HCT116 (cell line): ENCODE measurements at regions not wholly inside any gene's neighbourhood (a gene's known extent, or its start where the extent isn't known, plus 50 kb on each side); places are given as distances from the start of the nearest gene placed in this dataset.

Experiments used
- EZH2phosphoT487 ChIP-seq: fragments of 200-600 bp; IDR thresholded peaks from 2 replicates; pipeline ENCODE4 v1.6.1; 2018; ENCODE audit warnings: antibody characterized with exemption, borderline replicate concordance
- POLR2A ChIP-seq: IDR thresholded peaks from 2 replicates; pipeline ENCODE4 v1.7.0; 2011; ENCODE audit warnings: borderline replicate concordance; ENCODE audit not compliant: insufficient read depth, insufficient read length; ENCODE audit errors: extremely low read depth
- POLR2AphosphoS5 ChIP-seq: IDR thresholded peaks from 2 replicates; pipeline ENCODE4 v1.6.1; 2011; ENCODE audit warnings: mild to moderate bottlenecking, low read depth, low read length, moderate library complexity
- ZFX ChIP-seq: fragments of 450-650 bp; IDR thresholded peaks from 2 replicates; pipeline ENCODE4 v1.6.1; 2017
- TF ChIP-seq, protein P1 (sequence below), 3 experiments: fragments of 200-600 bp in 1 of 3; sonication (generic) in 1 of 3; IDR thresholded peaks in 2 of 3; conservative IDR thresholded peaks in 1 of 3; 2 replicates each; pipeline ENCODE4 v1.5.1; 2012 to 2017; ENCODE audit warnings: low read depth in 2 of 3, low read length in 2 of 3, antibody characterized with exemption in 1 of 3, borderline replicate concordance in 1 of 3, control low read depth in 1 of 3, mild to moderate bottlenecking in 1 of 3, mixed read lengths in 1 of 3, mixed run types in 1 of 3, moderate library complexity in 1 of 3; ENCODE audit not compliant: insufficient read depth in 1 of 3
- TF ChIP-seq, protein P2 (sequence below): IDR thresholded peaks from 2 replicates; pipeline ENCODE4 v1.6.1; 2011; ENCODE audit warnings: mild to moderate bottlenecking, low read length, moderate library complexity; ENCODE audit not compliant: insufficient replicate concordance; ENCODE audit errors: extremely low read depth
- TF ChIP-seq, protein P3 (sequence below): IDR thresholded peaks from 2 replicates; pipeline ENCODE4 v1.6.1; 2012; ENCODE audit warnings: low read depth
- TF ChIP-seq, protein P4 (sequence below): IDR thresholded peaks from 2 replicates; pipeline ENCODE4 v1.6.1; 2012

- TF ChIP-seq, protein P1, sequence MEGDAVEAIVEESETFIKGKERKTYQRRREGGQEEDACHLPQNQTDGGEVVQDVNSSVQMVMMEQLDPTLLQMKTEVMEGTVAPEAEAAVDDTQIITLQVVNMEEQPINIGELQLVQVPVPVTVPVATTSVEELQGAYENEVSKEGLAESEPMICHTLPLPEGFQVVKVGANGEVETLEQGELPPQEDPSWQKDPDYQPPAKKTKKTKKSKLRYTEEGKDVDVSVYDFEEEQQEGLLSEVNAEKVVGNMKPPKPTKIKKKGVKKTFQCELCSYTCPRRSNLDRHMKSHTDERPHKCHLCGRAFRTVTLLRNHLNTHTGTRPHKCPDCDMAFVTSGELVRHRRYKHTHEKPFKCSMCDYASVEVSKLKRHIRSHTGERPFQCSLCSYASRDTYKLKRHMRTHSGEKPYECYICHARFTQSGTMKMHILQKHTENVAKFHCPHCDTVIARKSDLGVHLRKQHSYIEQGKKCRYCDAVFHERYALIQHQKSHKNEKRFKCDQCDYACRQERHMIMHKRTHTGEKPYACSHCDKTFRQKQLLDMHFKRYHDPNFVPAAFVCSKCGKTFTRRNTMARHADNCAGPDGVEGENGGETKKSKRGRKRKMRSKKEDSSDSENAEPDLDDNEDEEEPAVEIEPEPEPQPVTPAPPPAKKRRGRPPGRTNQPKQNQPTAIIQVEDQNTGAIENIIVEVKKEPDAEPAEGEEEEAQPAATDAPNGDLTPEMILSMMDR (IDR thresholded peaks at IDR 0.05 in 2 of 3, conservative IDR thresholded peaks at IDR 0.05 in 1 of 3; ENCODE audit: borderline replicate concordance in 1 of 3, insufficient read depth in 1 of 3, low read depth in 2 of 3, low read length in 2 of 3), result no peak
- TF ChIP-seq, protein P2, sequence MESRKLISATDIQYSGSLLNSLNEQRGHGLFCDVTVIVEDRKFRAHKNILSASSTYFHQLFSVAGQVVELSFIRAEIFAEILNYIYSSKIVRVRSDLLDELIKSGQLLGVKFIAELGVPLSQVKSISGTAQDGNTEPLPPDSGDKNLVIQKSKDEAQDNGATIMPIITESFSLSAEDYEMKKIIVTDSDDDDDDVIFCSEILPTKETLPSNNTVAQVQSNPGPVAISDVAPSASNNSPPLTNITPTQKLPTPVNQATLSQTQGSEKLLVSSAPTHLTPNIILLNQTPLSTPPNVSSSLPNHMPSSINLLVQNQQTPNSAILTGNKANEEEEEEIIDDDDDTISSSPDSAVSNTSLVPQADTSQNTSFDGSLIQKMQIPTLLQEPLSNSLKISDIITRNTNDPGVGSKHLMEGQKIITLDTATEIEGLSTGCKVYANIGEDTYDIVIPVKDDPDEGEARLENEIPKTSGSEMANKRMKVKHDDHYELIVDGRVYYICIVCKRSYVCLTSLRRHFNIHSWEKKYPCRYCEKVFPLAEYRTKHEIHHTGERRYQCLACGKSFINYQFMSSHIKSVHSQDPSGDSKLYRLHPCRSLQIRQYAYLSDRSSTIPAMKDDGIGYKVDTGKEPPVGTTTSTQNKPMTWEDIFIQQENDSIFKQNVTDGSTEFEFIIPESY, result no peak
- no peak for TF ChIP-seq EZH2phosphoT487
- no peak for TF ChIP-seq POLR2AphosphoS5
- TF ChIP-seq POLR2A, result no peak
- TF ChIP-seq ZFX, result no peak
- TF ChIP-seq, protein P3, sequence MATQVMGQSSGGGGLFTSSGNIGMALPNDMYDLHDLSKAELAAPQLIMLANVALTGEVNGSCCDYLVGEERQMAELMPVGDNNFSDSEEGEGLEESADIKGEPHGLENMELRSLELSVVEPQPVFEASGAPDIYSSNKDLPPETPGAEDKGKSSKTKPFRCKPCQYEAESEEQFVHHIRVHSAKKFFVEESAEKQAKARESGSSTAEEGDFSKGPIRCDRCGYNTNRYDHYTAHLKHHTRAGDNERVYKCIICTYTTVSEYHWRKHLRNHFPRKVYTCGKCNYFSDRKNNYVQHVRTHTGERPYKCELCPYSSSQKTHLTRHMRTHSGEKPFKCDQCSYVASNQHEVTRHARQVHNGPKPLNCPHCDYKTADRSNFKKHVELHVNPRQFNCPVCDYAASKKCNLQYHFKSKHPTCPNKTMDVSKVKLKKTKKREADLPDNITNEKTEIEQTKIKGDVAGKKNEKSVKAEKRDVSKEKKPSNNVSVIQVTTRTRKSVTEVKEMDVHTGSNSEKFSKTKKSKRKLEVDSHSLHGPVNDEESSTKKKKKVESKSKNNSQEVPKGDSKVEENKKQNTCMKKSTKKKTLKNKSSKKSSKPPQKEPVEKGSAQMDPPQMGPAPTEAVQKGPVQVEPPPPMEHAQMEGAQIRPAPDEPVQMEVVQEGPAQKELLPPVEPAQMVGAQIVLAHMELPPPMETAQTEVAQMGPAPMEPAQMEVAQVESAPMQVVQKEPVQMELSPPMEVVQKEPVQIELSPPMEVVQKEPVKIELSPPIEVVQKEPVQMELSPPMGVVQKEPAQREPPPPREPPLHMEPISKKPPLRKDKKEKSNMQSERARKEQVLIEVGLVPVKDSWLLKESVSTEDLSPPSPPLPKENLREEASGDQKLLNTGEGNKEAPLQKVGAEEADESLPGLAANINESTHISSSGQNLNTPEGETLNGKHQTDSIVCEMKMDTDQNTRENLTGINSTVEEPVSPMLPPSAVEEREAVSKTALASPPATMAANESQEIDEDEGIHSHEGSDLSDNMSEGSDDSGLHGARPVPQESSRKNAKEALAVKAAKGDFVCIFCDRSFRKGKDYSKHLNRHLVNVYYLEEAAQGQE, result no peak
- TF ChIP-seq, protein P4, sequence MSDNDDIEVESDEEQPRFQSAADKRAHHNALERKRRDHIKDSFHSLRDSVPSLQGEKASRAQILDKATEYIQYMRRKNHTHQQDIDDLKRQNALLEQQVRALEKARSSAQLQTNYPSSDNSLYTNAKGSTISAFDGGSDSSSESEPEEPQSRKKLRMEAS, result no peak
These were observed 357.4 kb downstream of the PSAT1 start for GRCh38 chr9:78654324-78654723.
